Transverse colon (tissue), 4 donors: ENCODE measurements at regions not wholly inside any gene's neighbourhood (a gene's known extent, or its start where the extent isn't known, plus 50 kb on each side); places are given as distances from the start of the nearest gene placed in this dataset.

Source experiments
- DNase-seq: peaks from one replicate; pipeline ENCODE4 v3.0.0-alpha.2; 2019
- H3K27ac ChIP-seq, 4 donors: fragments of 200-600 bp; sonication (generic); 2 replicates each; pipeline ENCODE4 v1.5.1; 2016 to 2018; ENCODE audit warnings: inconsistent platforms in 4 of 4
- H3K27me3 ChIP-seq: fragments of 200-600 bp; sonication (generic); 2 replicates; pipeline ENCODE4 v1.5.1; 2017; ENCODE audit warnings: inconsistent platforms
- H3K36me3 ChIP-seq, 4 donors: fragments of 200-600 bp; sonication (generic); 2 replicates each; pipeline ENCODE4 v1.5.1; 2017 to 2019; ENCODE audit warnings: inconsistent platforms in 4 of 4
- H3K4me1 ChIP-seq, 4 donors: fragments of 200-600 bp; sonication (generic); 2 replicates each; pipeline ENCODE4 v1.5.1; 2017 to 2020; ENCODE audit warnings: inconsistent platforms in 4 of 4
- H3K4me3 ChIP-seq, 4 donors: fragments of 200-600 bp; sonication (generic); 1 replicate in 1 of 4; 2 replicates in 3 of 4; pipeline versions ENCODE4 v1.5.1 to v1.6.1; 2017 to 2019; ENCODE audit warnings: inconsistent platforms in 4 of 4
- H3K9me3 ChIP-seq, 2 donors: fragments of 200-600 bp; sonication (generic); 2 replicates each; pipeline ENCODE4 v1.5.1; 2017 to 2019; ENCODE audit warnings: inconsistent platforms in 2 of 2
- EP300 ChIP-seq: sonication (generic); formaldehyde crosslinking; IDR thresholded peaks from one replicate; pipeline ENCODE4 v1.6.1; 2017; ENCODE audit warnings: antibody characterized with exemption, low read depth
- POLR2A ChIP-seq: fragments of 450-650 bp; IDR thresholded peaks from one replicate; pipeline ENCODE4 v1.6.1; 2016; ENCODE audit warnings: antibody characterized with exemption, mild to moderate bottlenecking, moderate library complexity
- POLR2AphosphoS5 ChIP-seq, 3 donors: sonication (generic); formaldehyde crosslinking; IDR thresholded peaks; one replicate each; pipeline ENCODE4 v1.6.1; 2016; ENCODE audit warnings: antibody characterized with exemption in 3 of 3
- WGBS, 2 donors: methylation state at CpG; one replicate each; pipeline ENCODE4 v1.1.5; 2018; ENCODE audit warnings: low coverage in 1 of 2; 5-methylcytosine and 5-hydroxymethylcytosine counted together
- in situ Hi-C, 4 donors: fragments of 200-750 bp; cut with MboI; loops; one replicate each; pipeline versions ENCODE4 v1.15.0 to v1.15.1; 2017; ENCODE audit warnings: low sequenced_read_pairs in 3 of 4, low pct_ligation_motif_present in 1 of 4, low pct_unique_long_range_greater_than_20kb in 1 of 4
- intact Hi-C: fragments of 100-400 bp; cut with DNase I; formaldehyde crosslinking; loops from one replicate; pipeline ENCODE4 v1.15.1; 2023; ENCODE audit warnings: low total_unique reads
- TF ChIP-seq, protein P1 (sequence below), 5 experiments: fragments of 200-600 bp in 3 of 5; fragments of 450-650 bp in 2 of 5; sonication (generic) in 3 of 5; IDR thresholded peaks; 1 replicate in 2 of 5; 2 replicates in 3 of 5; pipeline ENCODE4 v1.5.1; 2016 to 2017; ENCODE audit warnings: antibody characterized with exemption in 5 of 5, inconsistent platforms in 3 of 5, mild to moderate bottlenecking in 2 of 5, moderate library complexity in 1 of 5

DNA sequence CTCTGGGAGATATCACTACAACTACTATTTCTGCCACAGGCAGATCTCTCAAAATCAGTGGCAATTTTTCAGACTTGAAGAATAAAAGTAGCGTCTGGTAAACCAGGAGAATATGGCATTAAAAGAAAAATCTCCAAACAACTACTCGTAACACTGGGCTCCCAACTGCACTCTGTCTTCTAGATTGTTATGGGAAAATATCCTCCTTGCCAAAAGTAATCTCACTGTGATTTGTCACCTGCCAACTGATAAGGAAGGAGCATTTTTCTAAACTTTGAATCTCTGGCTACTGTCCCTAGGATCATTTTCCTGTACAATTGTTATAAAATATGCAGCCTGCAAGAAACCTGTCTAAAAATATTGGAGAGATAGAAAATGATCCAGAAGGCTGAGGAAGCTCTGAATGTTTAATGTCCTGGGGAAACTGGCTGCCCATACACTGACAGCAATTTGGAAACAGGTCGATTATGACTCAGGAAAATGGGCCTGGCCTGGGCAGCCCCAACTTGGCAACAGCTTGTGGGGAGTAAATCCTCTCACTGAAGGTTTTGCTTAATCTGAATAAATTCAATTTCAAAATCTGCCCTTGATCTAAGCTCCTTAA, 90.5 kb upstream of the DBX1 start:
- no peaks in the 10 kb centered on the region for H3K27me3 ChIP-seq
- peak overlapping the region in 3 of 4 donors; percentile 18 to 56 (median 51) for H3K27ac ChIP-seq
- 22 to 49% methylated on average over 3 of the region's 3 CpGs for WGBS, 2 donors
- H3K9me3 ChIP-seq = no peaks in the 10 kb centered on the region
- peaks cover 6 to 29% (median 15%) of the 10 kb centered on the region in 4 donors for H3K4me1 ChIP-seq
- no peak overlapping the region for H3K4me3 ChIP-seq
- in situ Hi-C loops (no loop called here), intact Hi-C loops (no loop called here)
- no peaks in the 10 kb centered on the region for H3K36me3 ChIP-seq
- TF ChIP-seq POLR2AphosphoS5 (IDR thresholded peaks at IDR 0.05) (no peak), POLR2A (no peak), EP300 (no peak)
- TF ChIP-seq, protein P1, sequence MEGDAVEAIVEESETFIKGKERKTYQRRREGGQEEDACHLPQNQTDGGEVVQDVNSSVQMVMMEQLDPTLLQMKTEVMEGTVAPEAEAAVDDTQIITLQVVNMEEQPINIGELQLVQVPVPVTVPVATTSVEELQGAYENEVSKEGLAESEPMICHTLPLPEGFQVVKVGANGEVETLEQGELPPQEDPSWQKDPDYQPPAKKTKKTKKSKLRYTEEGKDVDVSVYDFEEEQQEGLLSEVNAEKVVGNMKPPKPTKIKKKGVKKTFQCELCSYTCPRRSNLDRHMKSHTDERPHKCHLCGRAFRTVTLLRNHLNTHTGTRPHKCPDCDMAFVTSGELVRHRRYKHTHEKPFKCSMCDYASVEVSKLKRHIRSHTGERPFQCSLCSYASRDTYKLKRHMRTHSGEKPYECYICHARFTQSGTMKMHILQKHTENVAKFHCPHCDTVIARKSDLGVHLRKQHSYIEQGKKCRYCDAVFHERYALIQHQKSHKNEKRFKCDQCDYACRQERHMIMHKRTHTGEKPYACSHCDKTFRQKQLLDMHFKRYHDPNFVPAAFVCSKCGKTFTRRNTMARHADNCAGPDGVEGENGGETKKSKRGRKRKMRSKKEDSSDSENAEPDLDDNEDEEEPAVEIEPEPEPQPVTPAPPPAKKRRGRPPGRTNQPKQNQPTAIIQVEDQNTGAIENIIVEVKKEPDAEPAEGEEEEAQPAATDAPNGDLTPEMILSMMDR (IDR thresholded peaks at IDR 0.05) = no peak
- DNase-seq = no peak

DNA sequence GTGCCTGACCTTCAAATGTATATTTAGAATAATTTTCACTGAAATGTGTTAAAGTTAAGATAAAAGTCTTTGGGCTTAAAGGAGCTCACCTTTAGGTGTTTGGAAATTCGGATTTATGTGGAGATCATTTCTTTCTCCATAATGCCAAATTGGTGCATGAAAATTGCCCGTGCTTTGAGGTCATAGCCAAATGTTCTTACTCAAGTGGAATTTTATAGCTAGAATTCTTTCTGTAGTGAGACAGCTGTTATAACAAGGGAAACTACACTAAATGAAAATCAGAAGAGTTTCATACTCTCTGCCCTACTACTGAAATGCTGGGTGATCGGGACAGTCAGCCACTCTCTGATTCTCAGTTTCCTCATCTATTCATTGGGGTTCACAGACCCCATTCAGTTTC, 89.5 kb upstream of the DBX1 start:
- TF ChIP-seq POLR2AphosphoS5 (IDR thresholded peaks at IDR 0.05) (no peak), POLR2A (no peak), EP300 (no peak)
- TF ChIP-seq, protein P1 (IDR thresholded peaks at IDR 0.05) = no peak
- Histone ChIP-seq H3K27ac (peak overlapping the region; percentile 11 to 56 (median 34)), H3K9me3 (no peaks in the 10 kb centered on the region), H3K4me3 (no peak overlapping the region), H3K27me3 (no peaks in the 10 kb centered on the region), H3K36me3 (no peaks in the 10 kb centered on the region), H3K4me1 (peaks cover 6 to 29% (median 15%) of the 10 kb centered on the region in 4 donors)
- WGBS, 2 donors = 35 to 42% methylated on average over 3 of the region's 3 CpGs
- in situ Hi-C loops (no loop called here), intact Hi-C loops (no loop called here)
- DNase-seq = no peak

DNA sequence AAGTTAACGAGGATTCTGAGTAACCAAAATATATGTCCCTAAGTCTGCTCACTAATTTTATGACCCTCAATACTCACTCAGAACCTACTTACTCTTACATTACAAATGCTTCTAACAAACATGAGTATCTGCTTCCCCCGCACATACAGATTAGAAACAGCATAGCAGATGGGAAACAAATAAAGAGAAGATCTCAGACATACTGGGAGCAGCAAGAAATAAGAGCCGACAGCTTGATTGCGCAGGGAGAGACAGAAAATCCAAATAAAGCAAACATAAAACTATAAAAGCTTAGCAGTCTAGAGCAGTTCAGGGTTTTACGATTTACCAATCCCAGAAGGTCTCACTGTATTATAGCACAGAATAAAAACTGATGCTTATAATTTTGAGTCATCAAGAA, 89.1 kb upstream of the DBX1 start:
- peaks cover 6 to 29% (median 15%) of the 10 kb centered on the region in 4 donors for H3K4me1 ChIP-seq
- 35 to 39% methylated on average over 5 of the region's 5 CpGs for WGBS, 2 donors
- H3K36me3 ChIP-seq = no peaks in the 10 kb centered on the region
- peak overlapping the region; percentile 11 to 56 (median 34) for H3K27ac ChIP-seq
- intact Hi-C loops = no loop called here
- no peak for DNase-seq
- no peak overlapping the region for H3K4me3 ChIP-seq
- H3K9me3 ChIP-seq = no peaks in the 10 kb centered on the region
- TF ChIP-seq EP300 (no peak), POLR2A (no peak), POLR2AphosphoS5 (IDR thresholded peaks at IDR 0.05) (no peak)
- TF ChIP-seq, protein P1 (IDR thresholded peaks at IDR 0.05) = no peak
- in situ Hi-C loops = no loop called here
- H3K27me3 ChIP-seq = no peaks in the 10 kb centered on the region

DNA sequence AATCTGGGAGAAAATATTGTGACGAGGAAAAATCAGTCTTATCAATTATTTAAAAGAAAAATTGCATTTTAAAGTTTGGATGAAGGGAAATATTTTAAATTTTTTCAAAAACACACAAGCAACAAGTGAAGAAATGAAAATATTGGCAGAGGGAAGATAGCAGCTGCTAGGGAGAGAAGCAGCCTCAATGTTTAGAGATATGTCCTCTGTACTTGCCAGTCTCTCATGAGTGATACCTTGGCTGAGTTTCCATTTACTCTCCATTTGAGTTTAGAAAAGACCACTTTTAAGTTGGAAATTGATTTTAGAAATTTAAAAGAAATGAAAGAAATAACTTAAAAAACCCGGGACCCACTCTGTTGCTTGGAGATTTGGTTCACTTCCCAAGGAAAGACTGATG, 88.6 kb upstream of the DBX1 start:
- H3K36me3 ChIP-seq = no peaks in the 10 kb centered on the region

More for the DNA sequence above, 88.6 kb upstream of the DBX1 start:
- WGBS, 2 donors = 42 to 49% methylated on average over 2 of the region's 2 CpGs
- Histone ChIP-seq H3K27ac (no peak overlapping the region), H3K4me3 (no peak overlapping the region), H3K27me3 (no peaks in the 10 kb centered on the region), H3K9me3 (no peaks in the 10 kb centered on the region), H3K4me1 (peaks cover 6 to 29% (median 15%) of the 10 kb centered on the region in 4 donors)
- DNase-seq = no peak
- TF ChIP-seq, protein P1 (IDR thresholded peaks at IDR 0.05) = no peak
- TF ChIP-seq EP300 = no peak
- no peak for TF ChIP-seq POLR2A
- TF ChIP-seq POLR2AphosphoS5 (IDR thresholded peaks at IDR 0.05) = no peak
- intact Hi-C loops (no loop called here), in situ Hi-C loops (no loop called here)
